ENCODE measurements at regions not wholly inside any gene's neighbourhood (a gene's known extent, or its start where the extent isn't known, plus 50 kb on each side); places are given as distances from the start of the nearest gene placed in this dataset.
A peak's percentile ranks its signal among the peaks of the same experiment; 100 is the strongest.

DNA sequence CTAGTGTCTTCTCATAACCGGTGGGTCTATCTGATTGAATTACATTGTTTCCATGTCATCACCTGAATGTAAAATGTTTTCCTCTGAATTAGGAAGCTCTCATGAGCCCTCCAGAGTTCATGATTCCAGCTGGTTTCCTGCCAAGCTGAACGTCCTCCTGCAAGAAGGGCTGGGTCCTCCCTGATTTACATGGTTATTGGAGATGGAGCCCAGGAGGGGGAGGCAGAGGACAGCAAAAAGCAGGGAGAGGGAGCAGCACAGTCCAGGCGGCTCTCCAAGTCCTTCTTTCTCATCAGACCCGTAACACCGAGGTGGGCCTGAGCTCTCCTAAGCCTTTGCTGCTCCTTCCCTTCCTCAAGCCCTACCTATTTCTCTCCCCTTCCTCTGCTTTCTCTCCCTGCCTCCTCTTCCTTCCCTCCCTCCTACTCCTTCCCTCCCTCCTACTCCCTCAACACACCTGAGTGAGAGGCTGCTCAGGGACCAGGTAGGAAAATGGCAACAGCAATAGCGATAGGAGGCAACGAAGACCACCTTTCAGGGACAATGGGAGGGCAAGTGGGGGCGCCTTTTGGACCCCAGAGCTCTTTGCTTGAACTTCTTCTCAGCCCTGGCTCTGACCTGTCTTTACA is 265.9 kb downstream of the PRDM2 start:
- H3K4me2 ChIP-seq (ENCODE audit: low read length) = peak overlapping the region; percentile 21; the same call in 1 of the 2 replicates
- H3F3A ChIP-seq (ENCODE audit: low read length, unreplicated experiment) = no peaks in the 10 kb centered on the region
- no peaks in the 10 kb centered on the region for H3K36me3 ChIP-seq (ENCODE audit: low read depth, low read length)
- no TSS peak for BruUV-seq (replicated peaks)
- H3K9me2 ChIP-seq (replicated peaks; ENCODE audit: low read length) = no peaks in the 10 kb centered on the region
- ATAC-seq (peak; percentile 93), DNase-seq (peak; percentile 71)
- CTCF ChIA-PET = interaction anchor here (0.6 to 1.1 kb wide), 4 partner anchors 145 to 1139 kb away, joined by 3 read pairs; no protein-coding TSS in a partner anchor
- POLR2A ChIA-PET (ENCODE audit: unreplicated experiment) = no interaction called here
- 0 out of 2 replicates have a peak, but pooled peaks cover 5% of the 10 kb centered on the region for H3K4me1 ChIP-seq (ENCODE audit: insufficient read depth, low read length)
- intact Hi-C loops (cut with micrococcal nuclease) = loop anchor here (1.0 to 10.0 kb wide), 4 partner anchors 136 to 1139 kb away; no protein-coding TSS in a partner anchor
- H2AFZ ChIP-seq (ENCODE audit: low read length) = peak overlapping the region; percentile 51; the same call in 1 of the 2 replicates
- no peak overlapping the region for H3K4me3 ChIP-seq (ENCODE audit: low read length)
- H3K9ac ChIP-seq (ENCODE audit: low read length) = no peak overlapping the region
- no peaks in the 10 kb centered on the region for H4K20me1 ChIP-seq (ENCODE audit: low read length)
- 0 out of 2 replicates have a peak, but pooled peaks cover 3% of the 10 kb centered on the region for H3K9me3 ChIP-seq (ENCODE audit: low read length)
- H3K27me3 ChIP-seq (ENCODE audit: low read length) = no peaks in the 10 kb centered on the region
- H3K27ac ChIP-seq (ENCODE audit: low read length) = no peak overlapping the region
- no peak for TF ChIP-seq EZH2 (IDR thresholded peaks at IDR 0.05; ENCODE audit: low read length, unreplicated experiment)
- TF ChIP-seq, protein P1, sequence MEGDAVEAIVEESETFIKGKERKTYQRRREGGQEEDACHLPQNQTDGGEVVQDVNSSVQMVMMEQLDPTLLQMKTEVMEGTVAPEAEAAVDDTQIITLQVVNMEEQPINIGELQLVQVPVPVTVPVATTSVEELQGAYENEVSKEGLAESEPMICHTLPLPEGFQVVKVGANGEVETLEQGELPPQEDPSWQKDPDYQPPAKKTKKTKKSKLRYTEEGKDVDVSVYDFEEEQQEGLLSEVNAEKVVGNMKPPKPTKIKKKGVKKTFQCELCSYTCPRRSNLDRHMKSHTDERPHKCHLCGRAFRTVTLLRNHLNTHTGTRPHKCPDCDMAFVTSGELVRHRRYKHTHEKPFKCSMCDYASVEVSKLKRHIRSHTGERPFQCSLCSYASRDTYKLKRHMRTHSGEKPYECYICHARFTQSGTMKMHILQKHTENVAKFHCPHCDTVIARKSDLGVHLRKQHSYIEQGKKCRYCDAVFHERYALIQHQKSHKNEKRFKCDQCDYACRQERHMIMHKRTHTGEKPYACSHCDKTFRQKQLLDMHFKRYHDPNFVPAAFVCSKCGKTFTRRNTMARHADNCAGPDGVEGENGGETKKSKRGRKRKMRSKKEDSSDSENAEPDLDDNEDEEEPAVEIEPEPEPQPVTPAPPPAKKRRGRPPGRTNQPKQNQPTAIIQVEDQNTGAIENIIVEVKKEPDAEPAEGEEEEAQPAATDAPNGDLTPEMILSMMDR (conservative IDR thresholded peaks at IDR 0.05; ENCODE audit: low read depth, low read length) = peak; percentile 85
- no peak for TF ChIP-seq EZH2phosphoT487 (IDR thresholded peaks at IDR 0.05; ENCODE audit: borderline replicate concordance, low read length)
- no peaks in the 10 kb centered on the region for H3K79me2 ChIP-seq (ENCODE audit: low read length)

DNA sequence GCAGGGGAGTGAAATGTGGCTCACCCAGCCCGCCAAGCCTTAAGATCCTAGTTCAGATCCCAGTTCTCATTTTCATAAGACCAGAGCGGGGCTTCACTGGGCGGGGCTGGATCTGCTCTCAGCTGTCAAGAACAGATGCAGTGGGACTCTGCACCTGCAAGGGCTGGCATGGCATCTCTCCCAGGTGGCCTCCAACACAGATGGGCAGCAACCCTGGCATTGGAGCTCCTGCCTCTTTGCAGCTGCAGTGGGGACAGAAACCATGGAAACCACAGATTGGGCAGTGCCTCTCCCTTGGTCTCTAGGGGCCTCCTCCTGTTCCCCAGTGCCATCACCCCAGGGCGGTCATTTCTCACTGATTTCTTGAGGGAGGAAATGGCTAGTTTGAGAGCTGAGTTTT is 267.7 kb downstream of the PRDM2 start:
- Histone ChIP-seq H3K9ac (ENCODE audit: low read length) (no peak overlapping the region), H3K4me3 (ENCODE audit: low read length) (no peak overlapping the region), H3K9me3 (ENCODE audit: low read length) (0 out of 2 replicates have a peak, but pooled peaks cover 8% of the 10 kb centered on the region), H3K27me3 (ENCODE audit: low read length) (no peaks in the 10 kb centered on the region), H3K27ac (ENCODE audit: low read length) (no peak overlapping the region), H3K9me2 (replicated peaks; ENCODE audit: low read length) (no peaks in the 10 kb centered on the region), H3K79me2 (ENCODE audit: low read length) (no peaks in the 10 kb centered on the region), H3K4me1 (ENCODE audit: insufficient read depth, low read length) (0 out of 2 replicates have a peak, but pooled peaks cover 5% of the 10 kb centered on the region), H3K36me3 (ENCODE audit: low read depth, low read length) (no peaks in the 10 kb centered on the region), H2AFZ (ENCODE audit: low read length) (no peak overlapping the region), H3F3A (ENCODE audit: low read length, unreplicated experiment) (no peaks in the 10 kb centered on the region), H3K4me2 (ENCODE audit: low read length) (no peak overlapping the region), H4K20me1 (ENCODE audit: low read length) (no peaks in the 10 kb centered on the region)
- no peak for TF ChIP-seq EZH2 (IDR thresholded peaks at IDR 0.05; ENCODE audit: low read length, unreplicated experiment)
- TF ChIP-seq, protein P1 (conservative IDR thresholded peaks at IDR 0.05; ENCODE audit: low read depth, low read length) = no peak
- TF ChIP-seq EZH2phosphoT487 (IDR thresholded peaks at IDR 0.05; ENCODE audit: borderline replicate concordance, low read length) = no peak
- DNase-seq (no peak), ATAC-seq (no peak)
- POLR2A ChIA-PET (ENCODE audit: unreplicated experiment) = no interaction called here
- no TSS peak for BruUV-seq (replicated peaks)
- CTCF ChIA-PET = no interaction called here
- intact Hi-C loops (cut with micrococcal nuclease) = loop anchor here (5.0 to 10.0 kb wide), 3 partner anchors 135 to 1137 kb away; no protein-coding TSS in a partner anchor

DNA sequence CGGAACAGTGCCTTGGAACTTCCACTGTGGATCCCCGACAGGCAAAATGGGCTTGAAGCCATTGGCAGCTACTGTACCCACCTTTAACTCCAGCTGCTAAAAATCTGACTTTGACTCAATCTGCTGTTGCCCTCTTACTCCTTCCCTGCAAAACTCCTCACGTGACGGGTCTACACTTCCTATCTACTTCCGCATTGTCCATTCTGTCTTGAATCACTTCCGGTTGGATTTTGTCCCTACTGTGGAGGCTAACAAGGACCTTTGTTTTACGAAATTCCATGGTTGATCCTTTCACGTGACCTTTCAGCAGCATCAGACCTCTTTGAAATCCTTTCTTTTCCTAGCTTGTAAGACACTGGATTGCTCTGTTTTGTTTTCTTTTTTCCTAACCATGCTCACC is 268.4 kb downstream of the PRDM2 start:
- Histone ChIP-seq H3K9ac (ENCODE audit: low read length) (no peak overlapping the region), H3K79me2 (ENCODE audit: low read length) (no peaks in the 10 kb centered on the region), H2AFZ (ENCODE audit: low read length) (no peak overlapping the region), H3K27ac (ENCODE audit: low read length) (no peak overlapping the region), H4K20me1 (ENCODE audit: low read length) (no peaks in the 10 kb centered on the region), H3K9me2 (replicated peaks; ENCODE audit: low read length) (no peaks in the 10 kb centered on the region), H3K4me2 (ENCODE audit: low read length) (no peak overlapping the region), H3K9me3 (ENCODE audit: low read length) (0 out of 2 replicates have a peak, but pooled peaks cover 8% of the 10 kb centered on the region), H3K4me3 (ENCODE audit: low read length) (no peak overlapping the region), H3K4me1 (ENCODE audit: insufficient read depth, low read length) (0 out of 2 replicates have a peak, but pooled peaks cover 5% of the 10 kb centered on the region), H3F3A (ENCODE audit: low read length, unreplicated experiment) (no peaks in the 10 kb centered on the region), H3K36me3 (ENCODE audit: low read depth, low read length) (no peaks in the 10 kb centered on the region), H3K27me3 (ENCODE audit: low read length) (no peaks in the 10 kb centered on the region)
- POLR2A ChIA-PET (ENCODE audit: unreplicated experiment) = no interaction called here
- intact Hi-C loops (cut with micrococcal nuclease) = loop anchor here (5.0 to 10.0 kb wide), 3 partner anchors 134 to 1136 kb away; no protein-coding TSS in a partner anchor
- ATAC-seq = no peak
- no peak for DNase-seq
- no TSS peak for BruUV-seq (replicated peaks)
- TF ChIP-seq EZH2phosphoT487 (IDR thresholded peaks at IDR 0.05; ENCODE audit: borderline replicate concordance, low read length) (no peak), EZH2 (IDR thresholded peaks at IDR 0.05; ENCODE audit: low read length, unreplicated experiment) (no peak)
- TF ChIP-seq, protein P1 (conservative IDR thresholded peaks at IDR 0.05; ENCODE audit: low read depth, low read length) = no peak
- CTCF ChIA-PET = no interaction called here
